ENCODE measurements at regions not wholly inside any gene's neighbourhood (a gene's known extent, or its start where the extent isn't known, plus 50 kb on each side); places are given as distances from the start of the nearest gene placed in this dataset.
A peak's percentile ranks its signal among the peaks of the same experiment; 100 is the strongest.

- H3K4me1 ChIP-seq, result peaks cover 0 to 10% (median 7%) of the 10 kb centered on the region in 4 donors
- no peaks in the 10 kb centered on the region for H3K27me3 ChIP-seq
- DNase-seq, result no peak
- no peaks in the 10 kb centered on the region for H3K9me3 ChIP-seq
- no peak overlapping the region for H3K4me3 ChIP-seq
- H3K36me3 ChIP-seq, result no peaks in the 10 kb centered on the region
- intact Hi-C loops (cut with DNase I), result no loop called here
- WGBS, 2 donors, result 71 to 83% methylated on average over 3 of the region's 3 CpGs
- no peak overlapping the region for H3K27ac ChIP-seq
- TF ChIP-seq EP300 (IDR thresholded peaks at IDR 0.05) (no peak), CTCF (IDR thresholded peaks at IDR 0.05) (no peak), POLR2AphosphoS5 (IDR thresholded peaks at IDR 0.05) (no peak), POLR2A (IDR thresholded peaks at IDR 0.05) (no peak)
Measured at GRCh38 chr21:15430577-15430976, 299.2 kb upstream of the USP25 start.

GRCh38 chr21:15431053-15431452 is 298.7 kb upstream of the USP25 start:
- WGBS, 2 donors, result 97 to 98% methylated on average over 1 of the region's 1 CpG
- no peak overlapping the region for H3K4me3 ChIP-seq
- no peaks in the 10 kb centered on the region for H3K9me3 ChIP-seq
- H3K4me1 ChIP-seq, result peaks cover 0 to 10% (median 7%) of the 10 kb centered on the region in 4 donors
- TF ChIP-seq POLR2AphosphoS5 (IDR thresholded peaks at IDR 0.05) (no peak), POLR2A (IDR thresholded peaks at IDR 0.05) (no peak), EP300 (IDR thresholded peaks at IDR 0.05) (no peak), CTCF (IDR thresholded peaks at IDR 0.05) (no peak)
- intact Hi-C loops (cut with DNase I), result no loop called here
- no peaks in the 10 kb centered on the region for H3K27me3 ChIP-seq
- H3K27ac ChIP-seq, result no peak overlapping the region
- H3K36me3 ChIP-seq, result no peaks in the 10 kb centered on the region
- no peak for DNase-seq

GRCh38 chr21:15433091-15433490 is 296.7 kb upstream of the USP25 start:
- no peak for DNase-seq
- H3K36me3 ChIP-seq, result no peaks in the 10 kb centered on the region
- intact Hi-C loops (cut with DNase I), result no loop called here
- H3K27ac ChIP-seq, result peak overlapping the region in 1 of 4 donors; percentile 10
- 84 to 85% methylated on average over 4 of the region's 4 CpGs for WGBS, 2 donors
- H3K4me3 ChIP-seq, result no peak overlapping the region
- peaks cover 0 to 18% (median 11%) of the 10 kb centered on the region in 4 donors for H3K4me1 ChIP-seq
- no peaks in the 10 kb centered on the region for H3K9me3 ChIP-seq
- H3K27me3 ChIP-seq, result no peaks in the 10 kb centered on the region
- no peak for TF ChIP-seq POLR2A (IDR thresholded peaks at IDR 0.05)
- TF ChIP-seq CTCF (IDR thresholded peaks at IDR 0.05), result no peak
- TF ChIP-seq POLR2AphosphoS5 (IDR thresholded peaks at IDR 0.05), result no peak
- no peak for TF ChIP-seq EP300 (IDR thresholded peaks at IDR 0.05)

GRCh38 chr21:15434163-15434905 is 295.4 kb upstream of the USP25 start:
- Histone ChIP-seq H3K9me3 (no peaks in the 10 kb centered on the region), H3K4me1 (peaks cover 0 to 26% (median 12%) of the 10 kb centered on the region in 4 donors), H3K27ac (no peak overlapping the region), H3K4me3 (no peak overlapping the region), H3K36me3 (no peaks in the 10 kb centered on the region), H3K27me3 (no peaks in the 10 kb centered on the region)
- intact Hi-C loops (cut with DNase I), result no loop called here
- TF ChIP-seq POLR2AphosphoS5 (IDR thresholded peaks at IDR 0.05) (no peak), EP300 (IDR thresholded peaks at IDR 0.05) (no peak), POLR2A (IDR thresholded peaks at IDR 0.05) (no peak), CTCF (IDR thresholded peaks at IDR 0.05) (no peak)
- WGBS, 2 donors, result 70 to 95% methylated on average over 2 of the region's 2 CpGs
- no peak for DNase-seq

- intact Hi-C loops (cut with DNase I), result no loop called here
- Histone ChIP-seq H3K36me3 (no peaks in the 10 kb centered on the region), H3K4me3 (no peak overlapping the region), H3K9me3 (no peaks in the 10 kb centered on the region), H3K27me3 (no peaks in the 10 kb centered on the region), H3K27ac (no peak overlapping the region), H3K4me1 (peaks cover 0 to 29% (median 13%) of the 10 kb centered on the region in 4 donors)
- 67 to 89% methylated on average over 1 of the region's 1 CpG for WGBS, 2 donors
- DNase-seq, result no peak
- no peak for TF ChIP-seq EP300 (IDR thresholded peaks at IDR 0.05)
- TF ChIP-seq CTCF (IDR thresholded peaks at IDR 0.05), result no peak
- TF ChIP-seq POLR2AphosphoS5 (IDR thresholded peaks at IDR 0.05), result no peak
- no peak for TF ChIP-seq POLR2A (IDR thresholded peaks at IDR 0.05)
Measured at GRCh38 chr21:15436031-15436430, 293.8 kb upstream of the USP25 start.
